HG02938 (cell line): ENCODE measurements at regions not wholly inside any gene's neighbourhood (a gene's known extent, or its start where the extent isn't known, plus 50 kb on each side); places are given as distances from the start of the nearest gene placed in this dataset.
A peak's percentile ranks its signal among the peaks of the same experiment; 100 is the strongest.

Experiments used
- ATAC-seq: cut with Tn5 transposase; IDR thresholded peaks from one replicate; pipeline ENCODE4 v1.9.1; 2021; ENCODE audit warnings: mild to moderate bottlenecking, moderate library complexity; ENCODE audit not compliant: unreplicated experiment

DNA sequence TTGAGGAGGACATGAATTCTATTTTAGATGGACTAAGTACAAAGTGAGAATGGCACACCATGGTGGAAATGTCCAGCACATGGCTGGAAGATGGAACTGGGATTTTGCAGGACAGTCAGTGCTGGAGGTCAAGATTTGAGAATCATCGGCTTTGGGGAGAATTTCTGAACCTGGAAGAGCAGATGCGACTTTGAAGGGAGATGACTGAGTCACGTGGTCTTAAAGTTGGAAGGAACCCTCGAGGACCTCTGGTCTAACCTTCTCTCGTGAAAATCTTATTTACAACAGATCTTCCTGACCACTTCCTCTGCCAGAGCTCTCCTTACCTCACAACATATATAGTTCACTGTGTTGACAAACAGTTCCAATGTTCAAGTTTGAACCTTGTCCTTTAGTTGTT, 415.4 kb downstream of the ATP23 start:
- no peak for ATAC-seq

DNA sequence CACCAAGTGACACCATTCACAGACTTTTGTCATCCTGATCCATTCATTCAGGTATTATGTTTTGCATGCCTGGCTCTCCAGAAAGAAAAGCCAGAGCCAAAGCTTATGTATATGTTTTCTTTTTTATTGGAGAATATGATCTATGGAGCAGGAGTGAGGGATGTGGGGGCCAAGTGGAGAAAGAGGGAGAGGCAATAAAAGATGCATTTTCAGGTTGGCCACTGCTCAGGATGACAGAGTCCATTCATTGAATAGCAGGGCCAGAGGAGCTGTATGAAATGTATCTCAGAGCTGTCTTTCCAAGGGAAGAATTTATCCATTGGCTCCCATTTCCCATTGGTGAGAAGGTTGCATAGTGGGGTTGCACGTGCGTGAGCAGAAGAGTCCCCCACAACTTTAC, 416.1 kb downstream of the ATP23 start:
- ATAC-seq, result no peak

DNA sequence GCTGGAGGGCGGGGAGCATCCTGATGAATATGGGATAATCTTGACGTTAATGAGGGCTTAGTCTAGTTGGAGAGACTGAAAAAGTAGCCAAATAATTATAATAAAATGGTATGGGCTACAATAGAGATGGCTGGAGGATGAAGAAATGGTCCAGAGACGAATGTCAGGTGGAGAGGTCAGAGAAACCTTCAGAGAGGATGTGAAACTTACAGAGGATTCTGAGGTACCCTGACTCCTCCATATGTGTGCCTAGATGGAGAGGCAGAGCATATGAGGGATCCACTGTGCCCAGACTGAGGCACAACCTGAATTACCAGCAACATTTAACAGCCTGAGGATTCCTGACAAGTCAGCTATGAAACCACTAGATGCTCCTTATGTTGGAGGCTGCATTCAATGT, 417.0 kb downstream of the ATP23 start:
- no peak for ATAC-seq

DNA sequence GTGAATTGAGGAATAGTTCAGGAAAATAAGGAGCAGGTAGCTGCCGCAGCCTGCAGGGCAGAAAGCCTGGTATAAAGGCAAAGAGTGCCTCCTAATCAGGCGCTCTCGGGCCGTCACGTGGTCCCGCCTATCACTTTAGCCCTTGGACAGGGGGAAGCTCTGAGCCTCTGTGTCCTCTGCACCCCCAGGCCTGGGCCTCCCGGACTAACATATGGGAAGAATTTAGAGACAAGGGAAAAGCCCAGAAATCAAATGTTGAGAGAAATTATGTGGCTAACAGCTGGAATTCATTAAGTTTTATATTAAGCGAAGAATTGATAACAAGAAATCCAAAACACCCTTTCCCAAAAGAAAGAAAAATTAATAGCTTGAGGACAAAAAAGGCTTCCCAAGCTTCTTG, 417.7 kb downstream of the ATP23 start:
- no peak for ATAC-seq

DNA sequence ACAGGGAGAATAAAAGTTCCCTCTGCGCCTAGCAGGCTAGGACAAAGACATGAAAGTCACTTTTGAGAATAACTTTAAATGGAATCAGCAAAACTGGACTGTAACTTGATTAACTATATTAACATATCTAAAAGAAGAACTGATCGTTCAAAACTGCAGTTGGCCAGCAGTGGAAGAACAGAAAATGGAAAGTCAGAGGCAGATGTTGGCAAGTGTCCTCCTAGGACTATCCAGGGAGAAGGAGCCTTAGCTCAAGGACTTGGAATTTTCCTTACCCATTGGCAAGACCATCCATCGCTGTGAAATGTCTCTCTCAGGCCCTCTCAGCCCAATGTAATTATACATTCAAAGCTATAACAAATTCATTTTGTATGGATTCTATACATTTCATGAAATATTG, 419.7 kb downstream of the ATP23 start:
- no peak for ATAC-seq

DNA sequence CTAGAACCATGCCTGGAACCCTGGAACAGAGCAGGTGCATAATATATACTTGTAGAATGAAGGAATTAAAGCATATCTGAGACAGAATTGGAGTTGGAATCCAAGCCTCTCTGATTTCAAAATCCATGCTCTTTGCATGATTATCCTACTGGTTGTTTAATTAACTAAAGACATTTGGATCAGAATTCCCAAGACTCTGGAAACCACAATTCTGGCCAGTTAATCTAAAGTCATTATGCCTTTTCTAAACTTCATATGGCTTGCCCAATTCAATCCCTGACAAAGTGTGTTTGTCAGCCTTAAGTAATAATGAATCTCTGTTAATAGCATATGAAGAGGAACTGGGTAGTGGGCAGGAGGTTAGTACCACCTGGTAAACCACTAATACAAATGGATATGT, 422.6 kb downstream of the ATP23 start:
- no peak for ATAC-seq

DNA sequence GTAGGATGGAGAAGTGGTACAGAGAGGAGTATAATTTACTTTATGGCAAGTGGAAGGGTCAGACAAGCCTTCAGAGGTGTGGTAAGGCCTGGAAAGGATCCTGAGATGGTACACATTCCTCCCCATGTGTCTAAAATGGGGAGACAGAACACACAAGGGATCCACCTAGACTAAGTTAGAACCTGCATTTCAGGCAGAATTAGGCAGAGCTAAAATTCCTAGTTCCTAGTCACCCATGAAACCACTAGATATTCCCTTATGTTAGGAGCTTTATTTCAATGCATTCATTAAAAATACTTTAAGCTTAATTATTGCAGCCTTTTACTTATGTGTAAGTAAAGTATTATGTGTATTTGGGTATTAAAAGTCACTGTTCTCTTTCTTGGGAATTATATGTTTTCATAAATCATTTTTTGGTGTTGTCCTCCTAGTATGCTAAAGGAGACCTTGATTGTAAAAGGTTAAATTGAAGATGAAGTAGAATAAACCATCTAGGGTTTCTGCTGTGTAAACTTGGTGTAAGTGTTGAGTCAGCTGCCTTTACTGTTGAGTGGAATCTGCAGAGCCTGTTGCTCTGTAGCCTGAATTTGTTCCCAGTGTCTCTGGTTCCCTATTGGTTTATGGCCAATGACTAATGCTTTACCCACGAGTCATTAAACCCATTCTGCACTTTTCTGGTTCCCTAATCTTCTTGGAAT, 423.2 kb downstream of the ATP23 start:
- no peak for ATAC-seq

DNA sequence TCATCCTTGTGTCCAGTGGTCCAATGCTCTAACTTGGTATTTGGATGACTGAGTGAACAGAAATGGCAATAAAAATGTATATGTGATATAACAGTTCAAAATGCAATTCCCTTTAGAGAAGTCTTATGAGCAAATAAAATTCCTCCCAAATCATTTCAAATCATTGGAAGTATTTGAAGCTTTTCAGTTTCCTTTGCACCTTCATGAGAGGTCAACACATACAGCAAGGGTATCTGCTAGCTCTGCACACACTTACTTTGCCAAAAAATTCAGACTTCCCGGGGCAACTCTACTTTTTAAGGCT, 423.7 kb downstream of the ATP23 start:
- no peak for ATAC-seq

DNA sequence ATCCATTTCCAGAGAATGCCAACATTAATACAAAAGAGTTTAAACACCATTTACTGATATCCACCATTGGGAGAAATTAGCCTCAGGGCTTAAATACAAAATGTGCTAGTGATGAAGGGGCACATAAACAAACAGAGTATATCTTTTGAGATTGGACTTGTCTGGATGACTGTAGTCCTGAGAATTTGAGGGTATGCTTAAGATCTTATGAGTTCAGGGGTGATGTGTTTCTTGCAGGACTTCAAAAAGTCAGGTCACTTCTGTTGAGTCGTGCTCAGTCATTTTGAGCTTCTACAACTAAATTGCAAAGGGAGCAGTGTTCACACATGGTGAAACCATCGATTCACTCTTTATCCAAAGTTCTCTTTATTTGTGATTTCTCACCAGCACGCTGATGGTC, 425.7 kb downstream of the ATP23 start:
- no peak for ATAC-seq

DNA sequence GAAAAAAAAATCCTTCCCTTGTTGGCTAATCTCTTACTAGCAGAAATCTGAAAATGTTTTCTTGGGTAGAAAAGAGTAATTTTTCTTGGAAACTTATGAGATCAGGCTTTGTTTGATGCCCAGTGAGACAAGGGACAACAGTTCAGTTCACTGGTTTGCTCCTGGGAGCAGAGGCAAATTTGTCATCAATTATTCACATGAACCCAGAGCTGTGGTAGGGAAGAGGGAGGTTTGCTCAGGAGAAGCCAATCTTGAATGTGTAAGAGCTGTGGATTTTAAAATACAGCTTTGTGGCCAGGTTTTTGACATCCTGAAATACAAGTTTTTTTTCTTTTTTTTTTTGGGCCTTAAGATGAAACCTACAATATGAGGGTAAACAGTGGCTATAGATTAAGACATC, 426.6 kb downstream of the ATP23 start:
- no peak for ATAC-seq

DNA sequence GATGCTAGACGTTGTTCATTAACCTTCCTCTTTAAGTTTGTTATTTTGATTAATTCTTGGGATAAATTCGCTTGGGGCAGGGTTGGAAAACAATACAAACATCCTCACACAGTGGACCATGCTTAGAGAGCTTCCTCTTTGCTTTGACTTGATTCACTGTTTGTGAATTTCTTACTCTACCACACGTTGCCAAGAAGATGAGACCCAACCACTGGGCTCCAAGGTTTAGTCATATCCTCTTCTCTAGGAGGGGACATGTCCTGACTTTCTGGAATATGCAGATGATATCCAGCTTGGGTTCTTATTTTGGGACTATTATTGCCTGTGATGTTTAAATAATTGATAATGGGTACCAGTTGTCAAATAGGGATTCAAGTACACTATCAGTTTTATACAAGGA, 428.2 kb downstream of the ATP23 start:
- no peak for ATAC-seq

DNA sequence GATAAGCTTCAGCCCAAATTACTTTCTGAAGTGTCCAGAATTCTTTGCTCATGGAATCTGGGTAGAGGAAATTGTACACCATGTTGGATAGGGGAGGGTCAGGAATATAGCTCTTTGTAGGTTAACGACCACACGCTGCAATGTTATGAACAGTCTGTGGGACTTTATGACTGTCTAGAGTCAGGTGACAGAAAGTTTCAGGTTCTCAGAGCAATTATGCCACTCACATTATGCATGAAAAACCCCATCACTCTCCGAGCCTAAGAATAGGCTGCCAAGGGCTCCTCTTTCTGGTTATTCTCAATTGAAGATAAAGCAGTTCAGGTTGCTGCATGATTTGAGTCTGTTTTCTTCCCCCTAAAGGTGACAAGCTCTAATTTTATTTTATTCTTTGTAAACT, 430.9 kb downstream of the ATP23 start:
- ATAC-seq, result peak; percentile 97

DNA sequence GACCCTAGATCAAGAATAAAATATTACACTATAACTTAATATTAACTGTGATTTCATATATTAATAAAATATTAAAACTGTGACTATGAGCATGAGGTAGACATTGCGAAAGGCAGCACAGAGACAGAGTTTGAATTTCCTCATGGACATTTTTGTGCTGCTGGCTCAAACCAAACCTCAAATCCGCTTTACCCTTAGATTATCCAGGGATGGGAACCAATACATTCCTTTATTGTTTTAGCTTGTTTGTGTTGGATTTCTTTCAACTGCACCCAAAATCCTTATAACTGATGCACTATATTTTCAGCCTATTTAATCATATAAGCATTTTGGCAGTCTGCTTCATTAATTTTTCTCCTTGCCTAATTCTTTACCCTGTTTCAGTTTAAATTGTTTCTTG, 436.7 kb downstream of the ATP23 start:
- ATAC-seq, result no peak

DNA sequence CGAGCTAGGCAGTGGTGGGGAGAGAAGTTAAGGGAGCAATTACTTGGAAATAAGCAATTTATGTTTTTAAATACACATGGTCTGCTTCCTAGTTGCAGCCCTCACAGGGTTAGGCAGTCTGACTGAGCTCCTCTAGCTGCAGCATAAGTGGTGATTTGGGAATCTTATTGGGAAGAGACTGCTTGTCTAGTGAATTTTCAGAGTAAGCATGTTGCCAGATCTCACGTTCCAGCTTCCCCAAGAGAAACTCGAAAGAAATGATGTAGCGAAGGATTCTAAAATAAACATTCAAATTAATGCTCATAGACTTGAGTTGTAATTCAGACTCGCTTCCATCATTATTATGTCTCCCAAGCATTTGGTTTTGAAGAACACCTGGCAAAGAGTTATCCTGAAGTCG, 440.2 kb downstream of the ATP23 start:
- no peak for ATAC-seq

DNA sequence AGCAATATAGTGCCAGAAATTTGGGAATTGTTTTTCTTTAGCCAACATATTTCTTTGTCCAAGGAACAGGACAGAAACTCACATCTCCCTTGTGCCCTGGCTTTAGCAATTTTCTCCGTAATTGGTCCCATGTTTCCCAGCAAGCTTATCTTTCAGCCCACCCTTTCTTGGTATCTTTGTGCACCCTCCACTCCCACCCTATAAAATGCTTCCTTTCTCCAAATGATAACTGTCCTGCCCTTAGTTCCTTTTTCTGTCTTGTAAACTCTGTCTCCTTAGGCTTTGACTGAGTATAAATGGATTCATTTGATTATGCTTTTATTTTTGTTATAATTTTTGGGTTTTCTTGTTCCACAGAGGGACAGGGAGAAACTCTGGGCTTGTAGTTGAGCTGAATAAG, 442.8 kb downstream of the ATP23 start:
- no peak for ATAC-seq

DNA sequence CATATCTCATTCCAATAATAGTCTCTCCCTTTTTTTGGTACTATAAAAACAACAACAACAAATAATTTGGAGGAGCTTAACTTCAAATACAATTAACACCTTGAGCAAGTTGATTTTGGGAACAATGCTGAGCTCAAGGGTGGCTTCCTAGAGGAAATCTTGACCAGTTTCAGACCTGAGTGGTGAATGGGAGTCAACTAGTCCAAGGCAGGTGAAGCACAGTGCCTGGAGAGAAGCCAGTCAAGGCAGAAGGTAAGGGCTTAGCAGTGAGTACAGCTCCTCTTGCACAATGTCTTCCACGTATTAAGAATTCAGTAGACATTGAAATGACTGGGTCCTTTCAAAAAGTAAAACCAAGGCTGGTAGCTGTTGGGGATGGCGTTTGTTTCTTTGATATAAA, 444.8 kb downstream of the ATP23 start:
- no peak for ATAC-seq

DNA sequence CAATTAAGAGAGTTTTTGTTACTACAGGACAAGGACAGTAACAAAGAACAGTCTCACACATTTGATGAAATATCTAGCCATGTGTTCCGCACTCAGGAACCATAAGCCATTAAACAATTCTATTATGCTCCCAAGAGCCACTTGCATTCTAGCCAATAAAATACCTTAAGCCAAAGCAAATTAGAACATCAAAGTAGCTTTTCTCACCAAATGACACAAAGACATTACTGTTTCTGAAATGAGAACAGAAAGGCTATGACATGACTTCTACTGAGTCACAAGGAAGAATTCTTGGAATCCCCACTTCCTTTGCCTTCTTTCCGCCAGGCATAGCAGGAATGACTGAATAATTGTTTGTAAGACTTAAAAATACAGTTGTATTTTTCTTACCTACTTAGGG, 445.8 kb downstream of the ATP23 start:
- ATAC-seq, result no peak

DNA sequence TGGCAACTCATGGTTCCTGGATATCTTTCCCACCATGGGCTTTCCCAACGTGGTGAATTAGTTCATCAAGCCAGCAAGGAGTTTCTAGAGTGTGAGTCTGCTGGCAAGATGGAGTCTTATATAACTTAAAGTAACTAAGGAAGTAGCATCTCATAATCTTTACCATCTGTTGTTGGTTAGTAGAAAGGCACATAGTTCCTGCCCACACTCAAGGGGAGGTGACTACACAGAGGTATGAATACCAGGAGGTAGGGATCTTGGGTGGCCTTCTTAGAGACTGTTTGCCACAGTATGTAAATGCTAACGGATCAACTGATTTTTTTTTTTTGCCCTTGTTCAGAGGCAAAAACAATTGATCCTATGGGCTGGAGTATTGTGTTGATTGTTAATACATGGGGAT, 446.9 kb downstream of the ATP23 start:
- ATAC-seq, result no peak

DNA sequence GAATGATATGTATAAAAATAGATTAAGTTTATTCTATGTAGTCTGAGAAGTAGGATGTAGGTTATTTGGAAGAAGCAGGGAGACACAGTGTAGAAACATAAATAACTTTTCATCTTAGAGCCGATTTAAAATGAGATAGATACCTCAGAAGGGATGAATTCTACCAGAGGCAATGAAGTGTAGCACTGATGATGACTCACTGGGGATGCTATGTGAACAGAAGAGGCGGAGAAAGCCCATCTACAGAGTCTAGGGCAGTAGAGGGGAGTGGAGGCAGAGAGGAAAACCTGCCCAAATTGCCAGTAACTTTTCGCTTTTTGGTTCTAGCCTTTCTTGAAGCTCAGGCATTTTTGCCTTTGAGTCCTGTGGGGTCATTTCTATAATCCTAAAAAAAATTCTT, 451.8 kb downstream of the ATP23 start:
- no peak for ATAC-seq

DNA sequence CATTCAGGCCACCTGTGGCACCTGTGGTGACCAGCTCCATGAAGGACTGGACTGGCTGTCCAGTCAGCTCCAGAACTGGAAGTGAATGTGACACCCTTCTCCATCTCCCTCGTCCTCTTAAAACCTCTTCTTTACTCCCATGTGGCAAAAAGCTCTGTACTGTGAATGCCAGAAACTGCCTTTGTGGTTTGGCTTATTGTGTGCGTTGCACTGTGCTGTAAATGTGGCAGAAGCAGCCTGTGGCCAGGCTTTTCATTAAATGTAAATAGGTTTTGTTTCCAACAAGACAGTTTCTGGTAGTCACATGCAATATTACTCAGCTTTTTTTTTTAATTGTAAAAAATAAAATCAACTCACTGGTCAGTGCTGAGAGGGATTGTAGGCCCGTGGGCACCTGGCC, 453.7 kb downstream of the ATP23 start:
- no peak for ATAC-seq

DNA sequence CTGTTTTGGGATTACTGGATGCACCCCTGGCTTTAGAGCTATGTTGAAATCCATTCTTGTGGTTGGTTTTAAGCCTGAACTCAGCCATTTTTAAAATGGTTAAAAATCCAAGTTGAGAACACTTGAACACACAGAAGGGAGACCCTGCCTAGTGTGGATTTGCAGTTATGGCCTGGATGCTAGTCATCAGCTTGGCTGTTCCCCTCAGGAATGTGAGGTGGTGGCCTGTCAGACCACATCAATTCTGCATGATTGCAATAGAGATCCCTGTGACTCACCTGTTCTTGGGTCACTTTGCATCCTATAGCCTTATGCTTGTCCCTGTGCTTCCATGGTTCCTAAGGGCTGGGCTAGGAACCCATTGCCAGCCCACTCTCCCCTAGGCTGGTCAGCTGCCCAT, 454.1 kb downstream of the ATP23 start:
- no peak for ATAC-seq

DNA sequence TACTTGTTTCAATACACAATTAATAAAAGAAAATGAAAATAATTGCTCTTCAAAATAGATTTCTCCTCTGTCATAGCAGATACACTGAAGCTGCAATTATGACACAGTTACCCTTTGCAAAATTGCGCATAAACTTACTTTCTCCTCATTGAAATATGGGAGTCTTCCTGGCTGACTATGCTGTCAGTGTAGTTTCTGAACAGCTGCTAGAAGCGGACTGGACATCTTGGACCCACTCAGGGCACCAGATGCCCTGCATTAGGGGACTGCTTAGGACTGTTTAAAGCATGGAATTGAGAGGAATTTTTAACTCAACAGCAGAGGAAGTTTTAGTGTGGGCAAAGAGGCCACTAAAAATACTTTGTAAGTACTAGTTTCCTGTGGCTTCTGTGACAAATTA, 454.9 kb downstream of the ATP23 start:
- no peak for ATAC-seq

DNA sequence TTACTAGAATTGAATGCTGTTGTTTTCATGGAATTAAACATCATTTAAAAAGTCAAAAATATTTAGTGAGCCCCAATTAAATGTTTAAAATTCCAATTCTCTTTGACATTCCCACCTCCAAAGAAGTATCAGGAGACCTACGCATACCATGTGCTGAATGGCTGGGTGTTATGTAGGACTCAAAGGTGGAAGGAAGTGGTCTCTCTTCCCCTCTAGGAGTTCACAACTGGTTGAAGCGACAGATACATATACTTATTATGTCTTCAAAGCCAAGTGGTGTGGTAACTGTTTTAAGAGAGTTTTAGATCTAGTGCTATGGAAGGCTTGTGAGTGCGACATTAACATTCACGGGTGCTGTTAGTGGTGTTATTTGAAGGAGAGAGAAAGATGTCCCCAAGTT, 464.0 kb downstream of the ATP23 start:
- ATAC-seq, result no peak

DNA sequence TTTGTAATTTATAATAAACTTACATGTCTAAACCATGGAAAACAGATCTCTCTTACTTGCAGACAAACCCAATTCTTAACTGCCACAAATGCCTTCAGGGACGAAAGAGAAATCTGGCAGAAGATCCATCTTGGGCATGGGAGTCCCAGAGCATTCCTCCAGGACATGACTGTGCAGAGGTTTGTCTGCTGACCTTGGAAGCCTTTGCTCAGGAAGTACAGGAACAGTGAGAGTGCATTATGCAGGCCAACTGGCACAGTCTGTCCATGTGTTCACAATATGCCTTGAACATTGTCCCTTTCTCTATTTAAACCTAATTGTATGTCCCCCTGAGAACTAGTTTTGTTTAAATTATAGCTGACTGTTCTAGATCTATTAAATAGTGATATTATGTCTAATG, 467.1 kb downstream of the ATP23 start:
- no peak for ATAC-seq
